GM19397 (cell line): ENCODE measurements at regions not wholly inside any gene's neighbourhood (a gene's known extent, or its start where the extent isn't known, plus 50 kb on each side); places are given as distances from the start of the nearest gene placed in this dataset.

ENCODE experiments used
- ATAC-seq: cut with Tn5 transposase; IDR thresholded peaks from one replicate; pipeline ENCODE4 v1.9.1; 2021; ENCODE audit warnings: mild to moderate bottlenecking, moderate library complexity; ENCODE audit not compliant: unreplicated experiment

DNA sequence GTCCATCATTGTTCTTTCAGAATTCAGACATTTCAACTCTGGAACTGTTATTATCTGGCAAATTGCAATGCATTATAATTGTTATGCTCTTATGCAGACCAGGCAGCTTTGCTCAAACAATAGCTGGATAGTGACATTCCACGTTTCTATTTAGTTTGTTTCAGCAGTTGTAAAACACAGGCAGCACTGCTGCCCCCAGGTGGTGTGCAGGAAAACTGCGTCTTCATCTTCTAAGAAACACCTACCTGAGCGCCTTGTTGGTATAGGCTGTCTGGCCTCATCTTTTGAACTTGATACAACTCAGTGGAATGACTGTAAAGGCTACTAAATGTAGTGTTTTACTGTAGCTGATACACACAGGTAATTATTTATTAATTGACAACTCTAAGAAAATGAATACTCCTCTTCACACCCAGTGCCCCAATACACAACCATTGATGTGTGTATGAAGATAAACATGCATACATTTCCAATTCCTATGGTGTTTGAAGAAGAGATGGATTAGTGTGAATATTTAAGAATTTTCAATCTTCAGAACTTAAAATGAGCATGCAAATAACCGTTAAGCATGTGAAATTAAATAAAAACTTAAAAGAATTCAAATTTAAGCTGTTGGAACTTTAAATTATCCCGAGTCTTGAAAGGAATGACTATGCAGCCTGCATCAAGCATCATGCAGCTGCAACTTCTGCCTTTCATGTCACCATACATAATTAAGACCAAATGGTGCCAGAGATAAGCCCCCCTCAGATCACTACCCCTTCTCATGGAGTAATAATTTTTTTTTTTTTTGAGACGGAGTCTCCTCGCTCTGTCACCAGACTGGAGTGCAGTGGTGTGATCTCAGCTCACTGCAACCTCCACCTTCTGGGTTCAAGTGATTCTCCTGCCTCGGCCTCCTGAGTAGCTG, 85.6 kb downstream of the CD8B2 start:
- ATAC-seq, result no peak

DNA sequence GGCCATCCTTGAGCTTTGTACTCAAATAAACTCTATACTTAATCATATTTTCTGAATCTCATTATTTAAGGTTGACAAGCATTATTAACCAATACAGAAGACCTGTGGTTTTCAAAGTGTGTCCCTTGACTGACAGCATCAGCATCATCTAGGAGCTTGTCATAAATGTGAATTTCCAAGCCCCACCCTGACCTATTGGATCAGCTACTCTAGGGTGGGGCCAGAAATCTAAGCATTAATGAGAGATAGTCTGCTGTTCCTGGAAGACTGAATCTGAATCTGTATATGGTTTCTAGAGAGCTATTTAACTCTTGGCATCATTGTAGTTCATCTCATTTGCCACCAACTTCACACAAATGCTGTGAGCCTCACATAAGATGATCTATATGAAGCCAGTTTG, 86.6 kb downstream of the CD8B2 start:
- no peak for ATAC-seq

DNA sequence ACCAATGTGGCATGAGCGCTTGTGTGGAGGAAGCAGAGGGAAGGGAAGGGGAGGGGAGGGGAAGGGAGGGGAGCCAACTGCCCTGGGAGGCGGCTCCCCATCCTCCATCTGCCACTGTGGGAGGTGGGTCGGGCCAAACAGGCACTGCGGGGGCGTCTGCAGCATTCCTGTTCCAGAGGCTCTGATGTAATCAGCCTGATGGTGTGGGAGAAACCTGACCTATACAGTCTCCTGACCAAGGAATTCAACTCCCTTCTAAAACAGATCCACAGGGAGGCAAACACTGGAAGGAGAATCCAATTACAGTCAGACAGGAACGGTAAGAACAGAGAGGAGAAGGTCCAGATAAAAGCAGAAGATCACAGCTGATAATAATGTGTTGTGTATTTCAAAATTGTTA, 88.8 kb downstream of the CD8B2 start:
- ATAC-seq, result no peak

DNA sequence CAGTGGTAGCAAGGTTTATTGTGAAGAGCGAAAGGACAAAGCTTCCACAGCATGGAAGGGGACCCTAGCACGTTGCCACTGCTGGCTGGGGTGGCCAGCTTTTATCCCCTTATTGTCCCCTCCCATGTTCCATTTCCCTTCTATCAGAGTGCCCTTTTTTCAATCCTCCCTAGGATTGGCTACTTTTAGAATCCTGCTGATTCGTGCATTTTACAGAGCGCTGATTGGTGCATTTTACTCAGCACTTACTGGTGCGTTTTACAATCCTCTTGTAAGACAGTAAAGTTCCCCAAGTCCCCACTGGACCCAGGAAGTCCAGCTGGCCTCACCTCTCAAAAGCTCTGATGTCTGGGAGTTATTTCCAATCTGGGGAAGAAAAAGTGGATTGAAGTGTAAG, 90.1 kb downstream of the CD8B2 start:
- no peak for ATAC-seq

DNA sequence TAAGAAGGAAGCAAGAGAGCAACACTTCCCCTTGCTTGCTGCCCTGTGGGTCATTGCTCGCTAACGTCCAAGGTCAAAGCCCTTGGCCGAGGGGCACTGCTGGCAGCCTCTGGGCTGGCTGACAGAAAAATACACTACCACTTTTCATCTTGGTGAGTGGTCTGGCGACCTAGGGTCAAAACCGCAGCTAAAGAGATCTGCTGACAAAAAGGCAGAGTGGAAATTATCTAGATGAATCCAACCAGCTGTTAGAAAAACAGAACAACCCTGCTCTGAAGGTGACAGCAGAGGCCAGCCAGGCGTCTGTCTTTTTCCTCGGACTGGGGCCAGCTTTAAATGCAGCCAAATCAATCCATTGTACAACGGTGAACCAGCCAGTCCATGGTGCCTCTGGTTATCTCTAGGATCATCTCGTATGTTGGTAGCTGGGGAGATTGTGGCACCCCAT, 92.6 kb downstream of the CD8B2 start:
- ATAC-seq, result no peak

DNA sequence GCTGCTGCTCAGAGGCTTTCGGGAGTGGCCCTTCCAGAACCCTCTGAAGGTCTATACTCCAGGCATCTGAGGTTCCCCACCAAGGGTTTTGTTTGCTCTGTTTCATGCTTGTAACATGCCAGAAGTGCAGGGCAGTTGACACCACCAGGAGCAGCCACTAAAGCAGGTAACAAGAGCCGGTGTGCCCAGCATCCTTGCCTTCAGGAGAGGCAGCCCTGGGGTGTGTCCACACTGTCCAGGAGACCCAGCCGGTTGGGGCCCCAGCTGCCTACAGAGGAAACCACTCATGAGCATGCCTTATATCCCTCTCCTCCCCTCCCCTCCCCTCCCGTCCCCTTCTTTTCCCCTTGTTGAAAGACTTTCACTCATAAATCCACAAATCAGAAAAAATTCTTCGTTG, 93.1 kb downstream of the CD8B2 start:
- ATAC-seq, result no peak

DNA sequence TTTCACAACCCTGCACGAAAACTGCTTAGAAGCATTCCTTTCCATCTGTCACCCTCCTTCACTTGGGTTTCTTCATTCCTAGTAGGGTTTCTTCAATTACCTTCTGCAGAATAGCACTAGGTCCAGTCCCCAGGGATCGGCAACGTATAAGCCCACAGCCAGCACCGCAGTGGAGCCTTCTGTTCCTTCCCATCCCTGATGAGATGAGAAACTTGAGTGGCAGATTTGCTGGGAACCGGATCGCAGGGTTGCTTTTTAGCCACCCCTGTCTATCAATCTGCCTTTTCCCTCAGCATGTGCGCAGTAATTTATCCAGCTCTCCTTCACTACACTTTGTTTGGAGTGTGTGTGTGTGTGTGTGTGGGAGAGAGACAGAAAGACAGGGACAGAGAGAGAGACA, 94.2 kb downstream of the CD8B2 start:
- ATAC-seq, result no peak

DNA sequence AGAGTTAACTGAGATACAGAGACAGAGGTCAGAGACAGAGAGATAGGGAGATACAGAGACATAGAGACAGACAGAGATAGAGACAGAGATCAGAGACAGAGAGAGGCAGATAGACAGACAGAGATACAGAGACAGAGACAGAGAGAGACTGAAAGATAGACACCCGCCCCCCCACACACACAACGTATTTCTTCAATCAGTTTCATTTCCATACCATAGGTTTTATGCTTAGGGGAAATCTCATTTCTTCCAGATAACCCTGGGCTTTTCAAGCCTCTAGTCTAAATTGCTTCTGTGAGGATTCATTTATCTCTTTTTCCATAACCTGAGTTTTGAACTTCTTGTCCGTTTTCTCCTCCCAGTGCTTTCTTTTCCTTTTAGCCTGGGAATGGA, 94.6 kb downstream of the CD8B2 start:
- no peak for ATAC-seq

DNA sequence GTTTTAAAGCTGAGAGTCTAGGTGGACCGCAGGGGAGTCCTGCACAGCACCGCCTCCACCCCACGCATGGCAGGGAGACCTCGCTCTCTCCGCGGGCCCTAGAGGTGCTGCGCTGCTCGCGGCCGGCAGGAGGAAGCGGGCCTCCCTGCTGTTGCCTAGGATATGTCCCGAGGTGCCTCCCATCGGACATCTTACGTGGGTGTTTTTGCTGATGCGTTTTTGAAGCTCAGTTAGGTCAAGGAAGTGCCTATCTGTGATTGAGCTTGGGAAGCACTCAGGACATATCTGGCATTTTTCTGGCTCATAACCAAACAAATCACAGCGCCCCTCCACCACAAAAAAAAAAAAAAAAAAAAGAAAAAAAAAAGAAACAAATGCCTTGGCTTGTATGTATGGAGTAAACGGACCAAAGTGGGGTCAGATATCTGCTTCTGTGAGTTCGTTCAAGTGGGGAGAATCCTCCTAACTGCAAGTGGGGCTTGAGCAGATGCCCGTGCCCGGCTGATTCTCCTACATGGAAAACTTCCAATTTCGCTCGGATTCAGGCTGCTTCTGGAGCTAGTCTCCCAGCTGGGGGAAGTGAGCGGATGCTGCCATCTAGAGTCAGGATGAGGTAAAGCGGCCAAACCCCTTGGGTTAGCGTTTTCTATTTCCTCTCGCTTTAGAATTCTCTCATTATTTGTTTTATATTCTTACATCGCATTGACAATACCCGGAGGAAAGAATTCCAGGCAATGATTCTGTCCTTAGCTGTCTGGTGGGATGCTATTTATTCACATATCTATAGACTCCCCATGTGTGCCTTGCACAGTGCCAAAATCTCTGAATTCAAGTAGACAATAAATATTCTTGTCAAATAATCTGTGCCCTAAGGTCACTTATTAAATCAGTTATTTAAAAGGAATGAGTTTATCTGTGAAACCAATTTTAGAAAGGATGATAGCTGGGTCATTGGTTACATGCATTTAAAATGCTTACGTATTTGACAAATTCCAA, 95.3 kb downstream of the CD8B2 start:
- ATAC-seq, result peak; percentile 65

DNA sequence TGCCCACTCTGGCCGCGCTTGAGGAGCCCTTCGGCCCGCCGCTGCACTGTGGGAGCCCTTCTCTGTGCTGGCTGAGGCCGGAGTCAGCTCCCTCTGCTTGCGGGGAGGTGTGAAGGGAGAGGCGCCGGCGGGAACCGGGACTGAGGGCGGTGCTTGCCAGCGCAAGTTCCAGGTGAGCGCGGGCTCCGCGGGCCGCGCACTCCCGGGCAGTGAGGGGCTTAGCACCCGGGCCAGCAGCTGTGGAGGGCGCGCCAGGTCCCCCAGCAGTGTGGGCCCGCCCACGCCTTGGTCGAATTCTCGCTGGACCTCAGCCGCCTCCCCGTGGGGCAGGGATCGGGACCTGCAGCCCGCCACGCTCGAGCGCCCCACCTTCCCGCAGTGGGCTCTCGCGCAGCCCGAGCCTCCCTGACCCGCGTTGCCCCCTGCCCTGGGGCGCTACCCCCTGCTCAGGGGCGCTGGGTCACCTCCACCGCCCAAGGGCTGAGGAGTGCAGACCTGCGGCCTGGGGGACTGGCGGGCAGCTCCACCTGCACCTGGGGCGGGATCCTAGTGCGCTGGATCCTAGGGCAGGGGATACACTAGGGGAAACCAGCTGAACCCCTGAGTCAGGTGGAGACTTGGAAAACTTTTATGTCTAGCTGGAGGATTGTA, 97.3 kb downstream of the CD8B2 start:
- ATAC-seq, result no peak

DNA sequence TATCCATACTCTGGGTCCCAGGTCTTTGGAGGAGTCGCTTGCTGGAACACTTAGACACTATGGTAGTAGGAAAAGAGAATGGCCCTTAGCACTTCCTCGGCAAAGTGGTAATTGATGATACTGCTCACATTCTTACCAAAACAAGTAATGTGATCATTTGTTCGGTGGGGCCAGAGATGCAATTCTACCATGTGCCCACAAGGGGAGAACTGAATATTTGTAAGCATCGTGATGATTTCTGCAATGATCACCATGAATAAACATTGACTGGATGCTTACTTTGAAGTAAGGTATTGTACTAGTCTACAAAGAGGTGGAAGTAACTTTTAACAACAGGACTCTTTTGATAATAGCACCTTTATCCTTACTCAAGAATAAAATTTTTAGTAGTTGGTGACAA, 109.7 kb downstream of the CD8B2 start:
- no peak for ATAC-seq

DNA sequence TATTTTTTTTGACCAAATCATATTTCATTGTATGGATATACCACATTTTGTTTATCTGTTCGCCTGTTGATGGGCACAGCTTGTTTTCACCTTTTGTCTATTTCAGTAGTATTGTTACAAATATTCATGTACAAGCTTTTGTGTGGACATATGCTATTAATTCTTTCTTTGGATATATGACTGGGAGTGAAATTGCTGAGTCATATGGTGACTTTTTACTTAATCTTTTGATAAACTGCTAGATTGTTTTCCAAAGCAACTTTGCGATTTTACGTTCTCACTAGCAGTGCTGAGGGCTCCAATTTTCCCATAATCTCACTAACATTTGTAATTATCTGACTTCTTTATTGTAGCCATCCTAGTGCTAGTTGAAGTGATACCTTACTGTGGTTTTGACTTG, 112.4 kb downstream of the CD8B2 start:
- no peak for ATAC-seq

DNA sequence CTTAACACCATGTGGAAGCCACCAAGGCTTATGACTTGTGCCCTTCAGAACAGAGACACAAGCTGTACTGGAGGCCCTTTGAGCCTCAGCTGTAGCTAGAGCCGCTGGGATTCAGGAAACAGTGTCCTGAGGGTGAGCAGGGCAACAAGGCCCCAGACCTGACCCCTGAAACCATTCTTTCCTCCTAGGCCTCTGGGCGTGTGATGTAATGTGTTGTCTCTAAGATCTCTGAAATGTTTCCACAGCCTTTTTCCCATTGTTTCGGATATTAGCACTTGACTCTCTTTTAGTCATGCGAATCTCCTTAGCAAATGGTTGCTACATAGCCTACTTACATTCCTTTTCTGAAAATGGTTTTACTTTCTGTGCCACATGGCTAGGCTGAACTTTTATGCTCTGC, 114.9 kb downstream of the CD8B2 start:
- ATAC-seq, result no peak

DNA sequence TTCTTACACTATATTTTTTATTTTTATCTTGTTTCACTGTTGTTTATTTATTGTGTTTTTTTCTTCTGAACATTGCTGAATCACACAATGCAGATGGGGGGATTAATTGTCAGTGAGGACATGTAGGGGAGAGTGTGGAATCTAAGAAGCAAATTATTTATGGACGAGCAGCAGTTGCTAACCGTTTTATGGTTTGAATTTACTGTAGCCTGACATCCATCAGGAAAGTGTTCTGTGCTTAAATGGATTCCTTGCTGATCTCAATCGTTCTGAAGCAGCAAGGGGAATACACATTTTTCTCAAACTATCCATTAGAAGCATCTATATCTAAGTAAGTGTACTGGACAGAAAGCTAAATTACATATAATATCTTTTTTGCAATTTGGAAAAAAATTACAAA, 119.5 kb downstream of the CD8B2 start:
- ATAC-seq, result no peak

DNA sequence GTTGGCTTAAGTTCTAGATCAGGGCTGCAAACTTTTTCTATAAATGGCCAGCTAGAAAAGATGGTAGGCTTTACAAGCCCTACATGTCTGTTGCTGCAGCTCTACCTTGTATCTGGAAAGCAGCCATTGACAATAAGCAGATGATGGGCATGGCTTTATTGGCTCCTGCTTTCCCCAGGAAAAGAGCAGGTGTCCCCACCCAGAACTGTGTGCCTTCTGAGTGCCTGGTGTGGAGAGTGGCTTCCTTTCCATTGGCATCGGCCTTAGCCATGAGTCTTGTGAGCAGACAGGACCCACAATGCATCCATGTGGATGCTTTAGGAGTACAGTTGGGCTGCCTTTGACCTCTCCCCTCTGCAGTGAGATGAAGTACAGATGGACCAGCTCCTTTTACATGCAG, 120.2 kb downstream of the CD8B2 start:
- no peak for ATAC-seq

DNA sequence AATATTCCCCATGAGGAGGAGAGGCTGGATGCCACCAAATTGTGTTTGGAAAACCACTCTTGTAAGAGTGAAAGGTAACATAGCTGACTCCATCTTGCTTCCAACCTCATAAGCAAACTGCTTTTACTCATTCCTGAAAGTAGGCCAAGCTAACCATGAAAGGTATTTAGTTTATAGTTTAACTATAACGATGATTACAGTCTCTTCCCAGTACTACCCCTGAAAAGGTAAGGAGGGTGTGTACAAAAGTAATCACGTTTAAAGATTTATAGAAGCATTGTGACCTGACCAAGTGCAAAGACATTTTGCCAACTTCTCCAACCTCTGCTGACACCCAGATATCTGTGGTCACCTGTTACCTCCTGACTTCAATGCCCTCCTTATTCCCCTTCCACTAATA, 122.6 kb downstream of the CD8B2 start:
- no peak for ATAC-seq

DNA sequence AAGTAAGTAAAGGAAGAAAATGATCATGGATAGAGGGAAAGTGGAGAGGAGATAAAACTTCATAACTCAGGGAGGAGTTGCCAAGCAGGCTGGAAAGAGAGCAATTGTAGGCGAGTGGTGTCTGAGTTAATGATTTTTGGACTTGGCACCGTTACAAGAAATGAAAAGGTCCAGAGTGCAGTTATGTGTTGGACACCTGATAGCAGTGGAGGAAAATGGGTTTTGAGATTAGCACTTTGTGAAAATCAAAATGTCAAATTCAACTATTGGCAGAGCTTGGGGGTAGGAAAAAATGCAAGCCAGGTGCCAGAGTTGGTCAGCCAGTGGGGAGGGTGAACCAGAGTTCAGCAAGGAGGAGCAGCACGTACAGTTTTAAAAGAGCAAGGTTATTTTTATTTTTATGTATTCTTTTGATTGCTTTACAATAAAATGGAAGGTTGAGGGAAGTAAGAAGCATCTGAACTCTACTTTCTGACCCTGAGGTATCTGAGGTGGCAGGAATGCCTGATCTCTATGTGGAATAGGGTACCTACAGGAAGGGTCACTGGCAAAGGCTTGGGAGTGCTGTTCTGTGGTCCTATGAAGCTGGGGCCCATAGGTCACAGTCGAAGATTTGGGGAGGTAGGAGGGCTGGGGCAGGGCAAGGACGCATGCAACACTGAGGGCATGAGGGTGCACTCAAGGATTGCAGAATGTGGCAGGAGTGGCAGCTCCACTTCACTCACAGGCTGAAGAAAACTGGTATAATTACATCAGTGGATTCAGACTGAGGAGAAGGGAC, 127.5 kb downstream of the CD8B2 start:
- ATAC-seq, result no peak

DNA sequence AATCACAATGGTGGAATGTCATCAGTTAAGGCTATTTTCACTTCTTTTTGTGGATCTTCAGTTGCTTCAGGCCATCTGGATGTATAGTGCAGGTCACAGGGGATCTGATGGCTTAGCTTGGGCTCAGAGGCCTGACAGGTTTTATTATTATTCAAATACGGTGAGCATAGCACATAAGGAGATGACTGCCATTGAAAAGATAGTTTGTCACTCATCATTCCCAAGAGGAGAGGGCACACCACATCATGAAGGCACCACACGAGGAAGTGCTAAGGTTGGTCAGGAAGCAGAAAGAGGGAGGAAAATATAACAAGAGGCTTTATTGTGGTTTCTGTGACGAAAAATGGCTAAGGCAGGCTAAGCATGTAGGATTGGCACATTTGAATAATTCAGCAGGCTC, 131.4 kb downstream of the CD8B2 start:
- ATAC-seq, result no peak

DNA sequence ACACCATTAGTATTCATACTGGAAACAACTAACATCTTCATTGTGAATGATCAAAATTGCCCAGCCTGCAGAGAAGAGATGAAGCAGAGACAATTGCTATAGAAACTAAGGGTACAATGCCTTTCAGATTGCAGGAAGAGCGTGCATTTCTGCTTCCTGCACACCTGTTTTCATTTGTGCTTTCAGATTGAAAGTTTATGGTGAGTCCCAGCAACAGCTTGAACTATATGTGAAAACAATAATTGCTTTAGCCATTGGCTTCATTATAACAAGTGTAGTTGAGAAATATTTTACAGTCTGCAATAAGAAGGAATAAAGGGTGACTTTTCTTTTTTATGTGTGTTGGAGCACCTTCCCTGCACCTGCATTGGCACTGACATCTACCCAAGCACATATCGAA, 136.3 kb downstream of the CD8B2 start:
- ATAC-seq, result no peak

DNA sequence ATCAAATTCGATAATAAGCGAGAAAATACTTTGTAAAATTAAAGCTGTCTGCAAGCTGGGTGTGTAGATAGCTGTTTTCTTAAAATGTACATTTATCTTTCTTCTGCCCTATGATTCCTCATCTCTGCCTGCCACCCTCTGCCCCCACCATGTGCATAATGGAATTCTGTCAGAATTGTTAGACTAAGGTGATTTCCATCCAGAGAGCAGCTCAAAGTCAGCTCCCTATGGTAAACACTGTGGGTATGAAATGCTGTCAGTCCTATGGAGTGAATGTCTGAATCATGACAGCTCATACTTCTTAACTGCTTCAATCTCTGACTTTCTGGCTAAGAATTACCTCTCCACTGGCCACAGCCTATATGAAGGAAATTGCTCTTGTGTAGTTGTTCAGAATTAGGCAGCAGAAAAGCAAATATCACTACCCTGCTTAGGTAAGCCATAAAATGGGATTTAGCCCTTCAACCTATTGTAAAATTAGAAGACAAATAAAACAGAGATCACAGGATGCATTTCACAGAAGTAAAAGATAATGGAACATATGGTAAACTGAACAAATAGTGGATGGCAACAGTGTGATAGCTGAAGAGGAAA, 137.7 kb downstream of the CD8B2 start:
- no peak for ATAC-seq
